Activated CD4-positive, alpha-beta T cell treated with anti-CD3 and anti-CD28 coated beads, Interleukin-2, amount 10 ng/mL, durations not matched to agents 24 days and 14 days (primary cell): ENCODE measurements at regions not wholly inside any gene's neighbourhood (a gene's known extent, or its start where the extent isn't known, plus 50 kb on each side); places are given as distances from the start of the nearest gene placed in this dataset.

Experiments
- DNase-seq: peaks from one replicate; pipeline ENCODE4 v3.0.0; 2022
- H3K27ac Mint-ChIP-seq: one replicate; pipeline ENCODE4 v1.8.0; 2022; ENCODE audit warnings: mild to moderate bottlenecking, mixed read lengths
- H3K27me3 Mint-ChIP-seq: one replicate; pipeline ENCODE4 v1.8.0; 2022; ENCODE audit warnings: mixed read lengths
- H3K36me3 Mint-ChIP-seq: one replicate; pipeline ENCODE4 v1.8.0; 2022; ENCODE audit warnings: low read depth, mild to moderate bottlenecking, mixed read lengths
- H3K4me1 Mint-ChIP-seq: one replicate; pipeline ENCODE4 v1.8.0; 2021; ENCODE audit warnings: mixed read lengths
- H3K4me3 Mint-ChIP-seq: one replicate; pipeline ENCODE4 v1.8.0; 2022; ENCODE audit warnings: mild to moderate bottlenecking, moderate library complexity, mixed read lengths
- H3K9me3 Mint-ChIP-seq: one replicate; pipeline ENCODE4 v1.8.0; 2021; ENCODE audit warnings: mixed read lengths
- intact Hi-C: fragments of 100-400 bp; cut with micrococcal nuclease; formaldehyde crosslinking; loops from one replicate; pipeline ENCODE4 v1.15.1; 2023

- DNase-seq = peak; percentile 40
- Mint-ChIP-seq H3K27ac (no peak overlapping the region), H3K4me1 (peaks cover 2% of the 10 kb centered on the region), H3K36me3 (no peaks in the 10 kb centered on the region), H3K9me3 (no peaks in the 10 kb centered on the region), H3K27me3 (peaks cover 2% of the 10 kb centered on the region), H3K4me3 (no peak overlapping the region)
- intact Hi-C loops = no loop called here
Observed at GRCh38 chr11:110031171-110031570, 62.0 kb upstream of the ZC3H12C start.

GRCh38 chr11:110032259-110032658 is 60.9 kb upstream of the ZC3H12C start:
- no peak for DNase-seq
- H3K9me3 Mint-ChIP-seq = no peaks in the 10 kb centered on the region
- no peak overlapping the region for H3K4me3 Mint-ChIP-seq
- peaks cover 2% of the 10 kb centered on the region for H3K27me3 Mint-ChIP-seq
- peaks cover 2% of the 10 kb centered on the region for H3K4me1 Mint-ChIP-seq
- intact Hi-C loops = no loop called here
- no peaks in the 10 kb centered on the region for H3K36me3 Mint-ChIP-seq
- no peak overlapping the region for H3K27ac Mint-ChIP-seq

- Mint-ChIP-seq H3K27ac (no peak overlapping the region), H3K4me3 (no peak overlapping the region), H3K9me3 (no peaks in the 10 kb centered on the region), H3K4me1 (peaks cover 2% of the 10 kb centered on the region), H3K27me3 (peaks cover 3% of the 10 kb centered on the region), H3K36me3 (no peaks in the 10 kb centered on the region)
- no peak for DNase-seq
- intact Hi-C loops = no loop called here
Observed at GRCh38 chr11:110032957-110033570, 60.1 kb upstream of the ZC3H12C start.

- H3K9me3 Mint-ChIP-seq = no peaks in the 10 kb centered on the region
- peak; percentile 30 for DNase-seq
- no peak overlapping the region for H3K27ac Mint-ChIP-seq
- H3K4me3 Mint-ChIP-seq = no peak overlapping the region
- intact Hi-C loops = no loop called here
- H3K27me3 Mint-ChIP-seq = peaks cover 5% of the 10 kb centered on the region
- peaks cover under 1% of the 10 kb centered on the region for H3K4me1 Mint-ChIP-seq
- H3K36me3 Mint-ChIP-seq = no peaks in the 10 kb centered on the region
Observed at GRCh38 chr11:110034806-110035205, 58.4 kb upstream of the ZC3H12C start.

- no peaks in the 10 kb centered on the region for H3K9me3 Mint-ChIP-seq
- H3K27me3 Mint-ChIP-seq = peaks cover 5% of the 10 kb centered on the region
- intact Hi-C loops = no loop called here
- no peaks in the 10 kb centered on the region for H3K4me1 Mint-ChIP-seq
- no peak for DNase-seq
- H3K4me3 Mint-ChIP-seq = no peak overlapping the region
- H3K36me3 Mint-ChIP-seq = no peaks in the 10 kb centered on the region
- H3K27ac Mint-ChIP-seq = no peak overlapping the region
Observed at GRCh38 chr11:110035357-110035756, 57.8 kb upstream of the ZC3H12C start.

GRCh38 chr11:110038201-110038600 is 55.0 kb upstream of the ZC3H12C start:
- H3K4me3 Mint-ChIP-seq = no peak overlapping the region
- H3K4me1 Mint-ChIP-seq = no peaks in the 10 kb centered on the region
- no peaks in the 10 kb centered on the region for H3K36me3 Mint-ChIP-seq
- DNase-seq = no peak
- peaks cover 5% of the 10 kb centered on the region for H3K27me3 Mint-ChIP-seq
- intact Hi-C loops = no loop called here
- no peak overlapping the region for H3K27ac Mint-ChIP-seq
- no peaks in the 10 kb centered on the region for H3K9me3 Mint-ChIP-seq
